ENCODE measurements at regions not wholly inside any gene's neighbourhood (a gene's known extent, or its start where the extent isn't known, plus 50 kb on each side); places are given as distances from the start of the nearest gene placed in this dataset.
"Not testable (repeated sequence)": the region's sequence is repeated elsewhere in the genome, so short reads cannot be mapped to it uniquely, and the experiment has no call there.

- no peak for DNase-seq (ENCODE audit: low read depth in 3 of 3, low spot score in 1 of 3)
Measured at GRCh38 chr19:31525610-31526147, 176.4 kb upstream of the TSHZ3 start.

- DNase-seq (ENCODE audit: low read depth in 3 of 3, low spot score in 1 of 3): no peak
Measured at GRCh38 chr19:31527443-31527842, 178.2 kb upstream of the TSHZ3 start.

GRCh38 chr19:31528261-31528660, 179.0 kb upstream of the TSHZ3 start:
- DNase-seq (ENCODE audit: low read depth in 3 of 3, low spot score in 1 of 3): no peak

GRCh38 chr19:31529121-31529520, 179.9 kb upstream of the TSHZ3 start:
- DNase-seq (ENCODE audit: low read depth in 3 of 3, low spot score in 1 of 3): no peak

GRCh38 chr19:31530781-31531180, 181.5 kb upstream of the TSHZ3 start:
- DNase-seq (ENCODE audit: low read depth in 3 of 3, low spot score in 1 of 3): no peak

GRCh38 chr19:31531326-31531725, 182.1 kb upstream of the TSHZ3 start:
- no peak for DNase-seq (ENCODE audit: low read depth in 3 of 3, low spot score in 1 of 3)

- DNase-seq (ENCODE audit: low read depth in 3 of 3, low spot score in 1 of 3): no peak
Measured at GRCh38 chr19:31532034-31532433, 182.8 kb upstream of the TSHZ3 start.

- no peak for DNase-seq (ENCODE audit: low read depth in 3 of 3, low spot score in 1 of 3)
Measured at GRCh38 chr19:31533114-31533513, 183.9 kb upstream of the TSHZ3 start.

GRCh38 chr19:31534231-31534630, 185.0 kb upstream of the TSHZ3 start:
- no peak for DNase-seq (ENCODE audit: low read depth in 3 of 3, low spot score in 1 of 3)

- no peak for DNase-seq (ENCODE audit: low read depth in 3 of 3, low spot score in 1 of 3)
Measured at GRCh38 chr19:31534786-31535657, 185.8 kb upstream of the TSHZ3 start.

GRCh38 chr19:31535691-31536460, 186.6 kb upstream of the TSHZ3 start:
- no peak for DNase-seq (ENCODE audit: low read depth in 3 of 3, low spot score in 1 of 3)

- DNase-seq (ENCODE audit: low read depth in 3 of 3, low spot score in 1 of 3): no peak
Measured at GRCh38 chr19:31537136-31537535, 187.9 kb upstream of the TSHZ3 start.

GRCh38 chr19:31537902-31538301, 188.7 kb upstream of the TSHZ3 start:
- DNase-seq (ENCODE audit: low read depth in 3 of 3, low spot score in 1 of 3): not testable (repeated sequence)

- no peak for DNase-seq (ENCODE audit: low read depth in 3 of 3, low spot score in 1 of 3)
Measured at GRCh38 chr19:31538879-31539278, 189.6 kb upstream of the TSHZ3 start.

GRCh38 chr19:31539386-31539785, 190.2 kb upstream of the TSHZ3 start:
- no peak for DNase-seq (ENCODE audit: low read depth in 3 of 3, low spot score in 1 of 3)

GRCh38 chr19:31541396-31541795, 192.2 kb upstream of the TSHZ3 start:
- DNase-seq (ENCODE audit: low read depth in 3 of 3, low spot score in 1 of 3): no peak

GRCh38 chr19:31543456-31543855, 194.2 kb upstream of the TSHZ3 start:
- no peak for DNase-seq (ENCODE audit: low read depth in 3 of 3, low spot score in 1 of 3)

GRCh38 chr19:31545777-31546176, 196.5 kb upstream of the TSHZ3 start:
- DNase-seq (ENCODE audit: low read depth in 3 of 3, low spot score in 1 of 3): no peak

GRCh38 chr19:31546205-31546960, 197.1 kb upstream of the TSHZ3 start:
- no peak for DNase-seq (ENCODE audit: low read depth in 3 of 3, low spot score in 1 of 3)

GRCh38 chr19:31548941-31549340, 199.7 kb upstream of the TSHZ3 start:
- DNase-seq (ENCODE audit: low read depth in 3 of 3, low spot score in 1 of 3): no peak

- DNase-seq (ENCODE audit: low read depth in 3 of 3, low spot score in 1 of 3): no peak
Measured at GRCh38 chr19:31553112-31553845, 204.0 kb upstream of the TSHZ3 start.
